DMS114 treated with DMSO at 0.1 percent for 48 hours (cell line): ENCODE measurements at regions not wholly inside any gene's neighbourhood (a gene's known extent, or its start where the extent isn't known, plus 50 kb on each side); places are given as distances from the start of the nearest gene placed in this dataset.
"Not testable (repeated sequence)": the region's sequence is repeated elsewhere in the genome, so short reads cannot be mapped to it uniquely, and the experiment has no call there.

Experiments used
- DNase-seq: peaks from one replicate; lab custom pipeline; 2025; ENCODE audit not compliant: unreplicated experiment; lab: John Stamatoyannopoulos, UW

GRCh38 chr12:131272283-131272814 lies 318.6 kb downstream of the ADGRD1 start:
- DNase-seq, result not testable (repeated sequence)

DNA sequence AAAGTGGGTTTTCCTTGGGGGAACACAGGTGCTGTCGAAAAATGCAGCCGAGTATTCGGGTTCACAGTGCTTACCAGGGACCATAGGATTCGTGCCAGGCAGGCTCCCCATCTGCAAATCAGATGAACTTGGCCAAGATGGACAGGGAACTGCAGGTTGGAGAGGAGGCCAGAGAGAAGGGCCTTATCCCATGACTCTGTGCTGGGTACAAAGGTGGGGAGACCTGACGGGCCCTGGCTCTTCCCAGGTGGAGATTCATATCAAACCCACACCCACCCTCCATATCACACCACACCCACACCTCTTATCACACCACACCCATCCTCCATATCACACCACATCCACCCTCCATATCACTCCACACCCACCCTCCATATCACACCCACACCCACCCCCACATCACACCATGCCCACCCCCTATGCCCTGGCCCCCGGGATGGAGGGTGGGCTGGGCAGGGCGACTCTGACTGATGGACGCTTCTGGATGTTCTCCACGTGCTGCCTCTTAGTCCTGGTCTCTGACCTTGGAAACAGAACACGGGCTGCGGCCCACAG lies 319.7 kb downstream of the ADGRD1 start:
- DNase-seq, result no peak

- no peak for DNase-seq
Measured at GRCh38 chr12:131274061-131274460, 320.4 kb downstream of the ADGRD1 start.

- DNase-seq, result no peak
Measured at GRCh38 chr12:131274906-131275305, 321.2 kb downstream of the ADGRD1 start.

DNA sequence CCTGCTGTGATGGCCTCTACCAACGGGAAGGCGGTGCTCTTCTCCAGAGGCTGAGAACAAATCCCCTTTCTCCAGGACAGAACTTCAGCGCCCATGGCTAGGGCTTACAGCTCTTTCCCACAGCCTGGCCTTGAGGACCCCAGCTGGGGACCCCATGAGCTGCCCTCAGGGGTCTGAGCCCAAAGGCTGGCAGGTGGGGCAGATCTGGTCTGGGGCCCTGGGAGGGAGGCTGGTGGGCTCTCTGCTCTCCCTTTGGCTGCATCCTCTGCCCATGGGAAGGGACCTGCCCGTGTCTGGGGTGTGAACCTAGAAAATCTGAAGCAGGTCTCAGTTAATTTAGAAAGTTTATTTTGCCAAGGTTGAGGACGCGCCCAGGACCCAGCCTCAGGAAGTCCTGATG lies 322.1 kb downstream of the ADGRD1 start:
- DNase-seq, result no peak

DNA sequence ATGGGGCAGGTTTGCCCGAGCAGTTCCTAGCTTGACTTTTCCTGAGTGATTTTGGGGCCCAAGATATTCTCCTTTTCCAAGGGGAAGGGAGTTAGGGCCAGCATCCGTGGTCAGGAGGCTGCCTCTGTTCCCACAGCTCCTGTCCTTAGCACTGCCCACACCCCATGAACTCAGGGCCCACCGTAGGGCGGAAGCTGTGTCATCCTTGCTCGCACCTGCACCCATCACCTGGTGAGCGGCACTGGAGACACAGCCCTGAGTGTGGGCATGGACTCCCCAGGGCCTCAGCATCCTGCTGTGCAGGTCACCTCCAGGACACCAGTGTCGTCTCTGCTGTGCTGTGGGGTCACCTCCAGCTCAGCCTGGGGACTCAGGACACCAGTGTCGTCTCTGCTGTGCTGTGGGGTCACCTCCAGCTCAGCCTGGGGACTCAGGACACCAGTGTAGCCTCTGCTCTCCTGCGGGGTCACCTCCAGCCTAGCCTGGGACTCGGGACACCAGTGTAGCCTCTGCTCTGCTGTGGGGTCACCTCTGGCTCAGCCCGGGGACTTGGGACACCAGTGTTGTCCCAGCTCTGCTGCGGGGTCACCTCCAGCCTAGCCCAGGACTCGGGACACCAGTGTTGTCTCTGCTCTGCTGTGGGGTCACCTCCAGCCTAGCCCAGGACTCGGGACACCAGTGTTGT lies 322.9 kb downstream of the ADGRD1 start:
- DNase-seq, result no peak

GRCh38 chr12:131277186-131278091 lies 323.7 kb downstream of the ADGRD1 start:
- not testable (repeated sequence) for DNase-seq

DNA sequence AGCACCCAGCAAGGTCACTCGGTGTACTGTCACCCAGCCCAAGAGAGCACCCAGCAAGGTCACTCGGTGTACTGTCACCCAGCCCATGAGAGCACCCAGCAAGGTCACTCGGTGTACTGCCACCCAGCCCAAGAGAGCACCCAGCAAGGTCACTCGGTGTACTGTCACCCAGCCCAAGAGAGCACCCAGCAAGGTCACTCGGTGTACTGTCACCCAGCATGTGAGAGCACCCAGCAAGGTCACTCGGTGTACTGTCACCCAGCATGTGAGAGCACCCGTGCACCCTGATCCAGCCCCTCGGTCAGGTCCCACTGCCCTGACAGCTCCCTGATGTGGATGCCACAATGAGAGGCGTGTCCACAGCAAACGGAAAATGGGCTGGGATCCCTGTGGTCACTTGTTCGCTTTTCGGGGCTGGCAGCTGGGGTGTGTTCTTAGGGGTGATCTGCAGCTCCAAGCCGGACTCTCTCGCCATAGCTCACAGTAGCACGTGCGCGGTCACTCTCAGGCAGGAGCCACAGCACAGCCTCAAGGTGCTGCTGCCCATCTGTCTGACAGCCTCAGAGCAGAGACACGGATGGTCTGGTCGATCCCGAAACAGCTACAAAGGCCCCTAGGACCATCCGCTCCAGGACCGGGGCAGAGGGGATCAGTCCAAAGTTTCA lies 324.9 kb downstream of the ADGRD1 start:
- DNase-seq, result not testable (repeated sequence)

DNA sequence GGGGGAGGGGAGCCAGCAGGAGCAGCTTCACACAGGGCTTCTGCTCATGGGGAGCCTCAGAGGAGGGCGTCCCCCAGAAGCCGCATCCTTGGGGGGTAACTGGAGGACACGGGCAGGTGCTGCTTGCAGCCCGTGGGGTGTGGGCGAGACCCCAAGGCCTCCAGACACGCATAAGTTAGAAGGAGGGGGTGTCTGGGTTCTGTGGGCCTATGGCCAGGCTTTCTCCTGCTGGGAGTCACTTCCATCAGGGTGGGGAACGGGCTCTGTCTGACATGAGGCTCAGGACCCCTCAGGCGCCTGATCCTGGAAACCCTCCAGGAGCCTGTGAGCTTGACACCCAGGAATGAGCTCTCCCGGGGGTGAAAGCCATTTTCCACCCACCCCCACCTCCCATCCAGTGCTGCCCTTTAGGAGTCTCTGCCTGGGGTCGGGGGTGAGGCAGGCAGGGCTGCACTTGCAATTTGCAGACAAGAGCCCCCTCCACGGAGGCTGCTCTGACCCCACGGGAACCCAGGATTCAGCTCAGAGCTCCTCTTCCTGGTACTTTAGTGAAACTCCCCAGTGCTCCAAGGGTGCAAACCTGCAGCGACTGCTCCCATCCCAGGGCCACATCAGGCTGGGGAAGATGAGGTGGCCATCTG lies 325.7 kb downstream of the ADGRD1 start:
- no peak for DNase-seq

DNA sequence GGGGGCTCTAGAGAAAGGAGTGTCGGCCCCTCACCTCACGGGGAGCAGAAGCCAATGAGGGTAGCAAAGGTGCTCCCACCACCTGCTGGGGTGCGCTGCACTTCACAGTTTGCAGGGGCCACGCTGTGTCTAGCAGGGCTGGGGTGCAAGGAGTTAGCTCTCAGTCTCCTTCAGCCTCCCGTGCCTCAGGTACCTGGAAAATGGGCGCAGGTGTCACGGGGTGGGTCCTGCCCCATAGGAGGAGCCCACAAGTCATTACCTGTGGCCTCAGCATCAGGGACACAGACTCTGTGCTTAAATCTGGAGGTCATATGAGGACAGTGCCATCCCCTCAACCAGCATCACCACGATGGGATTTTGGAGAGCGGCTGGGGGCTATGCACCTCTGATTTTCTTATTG lies 326.7 kb downstream of the ADGRD1 start:
- DNase-seq, result no peak

DNA sequence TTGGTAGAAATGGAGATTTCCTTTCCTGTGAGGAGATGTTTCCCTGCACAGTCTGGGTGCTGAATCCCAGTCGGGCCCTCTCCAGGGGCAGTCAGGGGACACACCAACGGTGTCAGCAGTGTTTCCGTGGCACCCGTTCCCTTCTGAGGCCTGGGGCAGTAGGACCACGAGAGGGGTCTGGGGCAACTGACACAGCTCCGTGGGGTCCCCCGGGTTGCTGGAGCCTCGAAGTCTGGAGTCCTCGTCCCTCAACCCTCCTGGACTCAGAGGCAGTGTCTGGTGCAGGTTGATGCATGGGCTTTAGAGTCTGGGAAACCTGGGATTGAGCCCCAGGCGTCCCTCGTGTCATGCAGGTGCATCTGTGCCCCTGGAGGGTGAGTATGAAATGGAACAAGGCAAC lies 327.3 kb downstream of the ADGRD1 start:
- DNase-seq, result no peak

DNA sequence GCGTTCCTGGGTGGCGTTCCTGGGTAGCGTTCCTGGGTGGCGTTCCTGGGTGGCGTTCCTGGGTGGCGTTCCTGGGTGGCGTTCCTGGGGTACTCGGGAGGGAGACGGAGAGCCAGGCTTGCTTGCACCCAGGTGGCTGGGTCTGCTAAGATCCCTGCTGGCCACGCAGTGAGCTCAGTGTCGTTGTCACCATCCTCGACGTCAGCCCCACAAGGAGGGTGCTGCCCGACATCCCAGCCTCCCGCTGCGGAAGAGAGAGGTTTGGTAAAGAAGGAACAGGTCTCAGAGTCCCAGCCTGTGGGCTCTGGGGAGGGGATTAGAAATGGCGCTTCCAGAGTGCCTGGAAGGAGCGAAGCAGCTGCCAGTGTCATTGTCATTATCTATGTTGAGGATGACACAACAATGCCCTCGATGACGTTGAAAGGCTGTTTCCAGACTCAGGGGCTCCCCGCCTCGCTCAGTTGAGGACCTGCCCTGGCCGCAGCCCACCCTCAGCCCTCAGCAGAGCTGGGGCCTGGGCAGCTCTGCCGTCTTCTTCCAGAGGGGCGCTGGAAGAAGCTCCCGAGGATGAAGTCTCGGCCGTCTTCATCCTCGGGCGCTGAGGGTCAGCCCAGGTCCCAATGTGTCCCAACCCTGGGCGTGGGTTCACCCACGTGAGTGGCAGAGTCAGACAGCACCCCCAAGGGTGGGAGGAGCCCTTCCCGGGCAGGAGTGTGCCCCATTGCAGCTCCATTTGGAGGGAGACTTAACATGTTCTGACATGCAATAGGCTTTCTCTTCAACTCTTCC lies 328.8 kb downstream of the ADGRD1 start:
- no peak for DNase-seq

DNA sequence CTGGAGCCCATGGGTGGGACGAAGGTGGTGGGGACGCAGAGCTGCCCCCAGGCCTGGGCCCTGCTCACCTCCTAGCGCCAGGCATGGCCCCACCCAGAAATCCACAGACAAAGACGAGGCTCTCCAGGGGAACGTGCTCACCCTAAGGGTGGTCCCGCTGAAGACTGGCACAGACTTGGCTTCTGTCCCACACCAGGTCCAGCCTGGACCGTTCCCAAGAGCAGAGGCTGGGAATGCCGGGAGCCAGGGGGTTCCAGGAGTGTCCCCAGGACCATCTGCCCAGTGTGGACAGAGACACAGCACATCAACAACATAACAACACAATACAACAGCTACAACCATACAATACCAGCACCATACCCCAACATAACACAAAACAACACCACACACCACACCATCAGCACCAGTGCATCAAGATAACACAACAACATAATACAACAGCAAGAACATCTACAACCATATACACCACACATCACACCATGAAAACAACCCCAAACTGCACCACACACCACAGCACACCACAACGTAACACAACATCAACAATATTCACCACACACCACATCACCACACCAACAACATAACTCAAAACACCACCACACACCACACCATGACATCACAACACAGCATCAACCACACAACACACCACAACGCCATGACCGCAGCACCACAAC lies 329.6 kb downstream of the ADGRD1 start:
- DNase-seq, result no peak

DNA sequence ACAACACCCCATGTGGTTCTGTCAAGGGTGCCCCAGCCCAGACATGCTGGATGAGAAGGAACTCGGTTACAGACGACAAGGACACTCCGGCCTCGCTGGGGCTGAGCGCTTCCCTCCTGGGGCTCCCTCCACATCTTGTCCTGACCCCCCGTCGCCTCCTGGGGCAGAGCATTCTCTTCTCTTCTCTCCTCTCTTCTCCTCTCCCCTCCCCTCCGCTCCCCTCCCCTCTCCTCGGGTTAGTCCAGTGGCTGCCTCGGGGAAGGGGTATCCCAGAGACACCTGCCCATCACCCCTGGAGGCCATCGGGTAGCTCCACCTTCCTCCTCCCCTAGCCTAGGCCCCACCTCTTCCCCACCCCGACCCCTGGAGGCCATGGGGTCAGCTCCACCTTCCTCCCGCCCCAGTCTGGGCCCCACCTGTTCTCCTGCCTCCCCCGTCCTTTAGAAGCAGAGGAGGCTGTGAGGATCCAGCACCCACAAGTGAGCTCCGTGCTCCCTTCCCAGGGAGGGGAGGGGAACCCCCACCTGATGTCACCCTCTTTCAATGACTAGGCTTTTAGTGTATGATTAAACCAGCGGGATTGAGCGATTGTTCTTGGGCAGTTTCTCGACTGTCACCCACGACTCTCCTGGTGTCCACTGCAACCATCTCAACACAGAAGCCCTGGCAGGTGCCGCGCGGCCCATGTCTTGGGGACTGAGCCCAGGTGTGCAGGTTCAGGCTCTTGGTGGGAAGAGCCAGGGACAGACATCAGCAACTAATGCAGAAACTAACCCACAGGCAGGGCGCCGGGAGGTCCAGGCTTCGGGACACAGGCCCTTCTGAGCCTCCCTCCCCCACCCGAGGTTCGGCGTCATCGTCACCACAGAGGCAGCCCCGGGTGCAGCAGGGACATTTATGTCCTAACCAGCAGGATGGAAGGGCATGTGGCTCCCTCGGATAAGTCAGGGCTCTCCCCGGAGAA lies 330.4 kb downstream of the ADGRD1 start:
- DNase-seq, result not testable (repeated sequence)

DNA sequence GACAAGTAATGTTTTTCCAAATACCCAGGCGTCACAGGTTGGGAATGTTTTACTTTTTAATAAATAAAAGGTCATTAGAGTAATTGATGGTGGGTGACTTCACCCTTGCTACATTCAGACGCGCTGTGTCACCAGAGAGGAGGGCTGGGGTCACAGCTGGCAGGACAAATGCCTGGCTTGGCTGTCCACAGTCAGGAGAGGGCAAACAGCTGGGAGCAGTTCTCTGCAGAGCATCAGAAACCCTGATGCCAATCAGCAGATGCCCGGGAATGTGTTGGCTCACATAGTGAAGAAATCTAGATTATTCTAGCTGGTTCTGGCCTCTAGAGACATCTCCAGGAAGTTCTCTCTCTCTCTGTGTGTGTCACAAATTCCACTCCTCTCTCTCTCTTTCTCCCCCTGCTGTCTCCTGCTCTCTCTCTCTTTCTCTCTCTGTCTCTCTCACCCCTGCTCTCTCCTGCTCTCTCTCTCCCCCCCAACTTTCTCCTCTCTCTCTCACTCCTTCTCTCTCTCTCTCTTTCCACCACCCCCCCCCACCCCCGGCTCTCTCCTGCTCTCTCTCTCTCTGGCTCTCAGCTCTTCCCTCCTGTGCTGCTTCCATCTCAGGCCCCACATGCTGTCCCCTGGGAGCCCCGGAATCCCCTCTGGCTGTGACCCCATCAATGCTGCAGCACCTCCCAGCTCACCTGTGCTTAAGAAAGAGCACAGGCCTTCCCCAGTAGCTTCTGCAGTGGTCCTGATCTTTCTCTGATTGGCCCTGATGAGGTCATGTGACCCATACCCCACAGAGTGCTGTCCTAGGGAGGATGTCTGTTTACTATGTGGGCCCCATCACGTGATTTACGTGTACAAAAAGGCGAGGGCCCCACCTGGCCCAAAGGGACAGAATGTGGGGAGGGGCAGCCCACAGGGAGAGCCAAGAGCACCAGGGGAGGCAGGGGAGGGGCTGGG lies 331.5 kb downstream of the ADGRD1 start:
- not testable (repeated sequence) for DNase-seq

GRCh38 chr12:131285905-131286295 lies 332.2 kb downstream of the ADGRD1 start:
- DNase-seq, result not testable (repeated sequence)

GRCh38 chr12:131286301-131286700 lies 332.6 kb downstream of the ADGRD1 start:
- not testable (repeated sequence) for DNase-seq
